ENCODE measurements at regions not wholly inside any gene's neighbourhood (a gene's known extent, or its start where the extent isn't known, plus 50 kb on each side); places are given as distances from the start of the nearest gene placed in this dataset.

DNA sequence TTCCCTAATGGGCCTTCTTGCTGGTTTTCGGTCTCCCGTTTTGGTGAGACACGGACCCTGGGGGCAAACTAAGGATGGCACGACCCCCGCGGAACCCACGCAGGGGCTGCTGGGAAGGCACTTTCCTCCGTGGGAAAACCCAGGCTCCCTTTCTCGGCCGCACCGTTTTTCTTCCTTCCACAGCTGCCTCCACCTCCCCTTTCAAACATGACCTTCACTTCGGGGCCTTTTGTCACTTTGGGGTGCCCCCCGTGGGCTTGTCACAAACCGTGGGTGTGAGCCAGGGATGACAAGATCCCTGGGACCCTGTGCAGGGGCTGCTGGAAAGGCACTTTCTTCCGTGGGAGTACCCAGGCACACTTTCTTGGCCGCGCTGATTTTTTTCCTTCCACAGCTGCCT is 268.7 kb downstream of the ALG10 start:
- DNase-seq (ENCODE audit: low read depth), result no peak

GRCh38 chr12:34291426-34291901 is 269.2 kb downstream of the ALG10 start:
- DNase-seq (ENCODE audit: low read depth), result no peak

DNA sequence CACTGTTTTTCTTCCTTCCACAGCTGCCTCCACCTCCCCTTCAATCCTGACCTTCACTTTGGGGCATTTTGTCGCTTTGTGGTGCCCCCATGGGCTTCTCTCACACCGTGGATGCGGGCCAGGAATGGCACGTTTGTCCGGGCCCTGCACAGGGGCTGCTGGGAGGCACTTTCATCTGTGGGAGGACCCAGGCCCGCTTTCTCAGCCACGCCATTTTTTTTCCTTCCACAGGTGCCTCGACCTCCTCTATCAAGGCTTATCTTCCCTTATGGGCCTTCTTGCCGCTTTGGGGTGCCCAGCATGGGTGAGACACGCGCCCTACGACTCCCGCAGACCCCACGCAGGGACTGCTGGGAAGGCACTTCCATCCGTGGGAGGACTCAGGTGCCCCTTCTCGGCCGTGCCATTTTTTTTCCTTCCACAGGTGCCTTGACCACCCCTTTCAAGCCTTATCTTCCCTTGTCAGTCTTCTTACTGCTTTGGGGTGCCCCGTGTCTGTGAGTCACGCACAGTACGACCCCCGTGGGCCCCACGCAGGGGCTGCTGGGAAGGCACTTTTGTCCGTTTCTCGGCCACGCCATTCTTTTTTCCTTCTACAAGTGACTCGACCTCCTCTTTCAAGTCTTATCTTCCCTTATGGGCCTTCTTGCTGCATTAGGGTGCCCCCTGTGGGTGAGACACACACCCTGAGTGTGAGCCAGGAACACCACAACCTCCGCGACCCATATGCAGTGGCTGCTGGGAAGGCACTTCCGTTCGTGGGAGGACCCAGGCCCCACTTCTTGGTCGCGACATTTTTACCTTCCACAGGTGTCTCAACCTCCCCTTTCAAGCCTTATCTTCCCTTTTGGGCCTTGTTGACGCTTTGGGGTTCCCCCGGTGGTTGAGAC is 270.7 kb downstream of the ALG10 start:
- no peak for DNase-seq (ENCODE audit: low read depth)

DNA sequence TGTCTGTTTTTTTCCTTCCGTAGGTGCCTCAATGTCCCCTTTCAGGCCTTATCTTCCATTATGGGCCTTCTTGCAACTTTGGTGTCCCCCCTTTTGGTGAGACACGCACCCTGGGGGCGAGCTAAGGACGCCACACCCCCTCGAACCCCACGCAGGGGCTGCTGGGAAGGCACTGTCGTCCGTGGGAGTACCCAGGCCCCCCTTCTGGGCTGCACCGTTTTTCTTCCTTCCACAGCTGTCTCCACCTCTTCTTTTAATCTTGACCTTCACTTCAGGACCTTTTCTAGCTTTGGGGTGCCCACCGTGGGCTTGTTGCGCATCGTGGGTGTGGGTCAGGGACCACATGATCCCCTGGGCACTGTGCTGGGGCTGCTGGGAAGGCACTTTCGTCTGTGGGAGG is 271.8 kb downstream of the ALG10 start:
- DNase-seq (ENCODE audit: low read depth), result no peak

DNA sequence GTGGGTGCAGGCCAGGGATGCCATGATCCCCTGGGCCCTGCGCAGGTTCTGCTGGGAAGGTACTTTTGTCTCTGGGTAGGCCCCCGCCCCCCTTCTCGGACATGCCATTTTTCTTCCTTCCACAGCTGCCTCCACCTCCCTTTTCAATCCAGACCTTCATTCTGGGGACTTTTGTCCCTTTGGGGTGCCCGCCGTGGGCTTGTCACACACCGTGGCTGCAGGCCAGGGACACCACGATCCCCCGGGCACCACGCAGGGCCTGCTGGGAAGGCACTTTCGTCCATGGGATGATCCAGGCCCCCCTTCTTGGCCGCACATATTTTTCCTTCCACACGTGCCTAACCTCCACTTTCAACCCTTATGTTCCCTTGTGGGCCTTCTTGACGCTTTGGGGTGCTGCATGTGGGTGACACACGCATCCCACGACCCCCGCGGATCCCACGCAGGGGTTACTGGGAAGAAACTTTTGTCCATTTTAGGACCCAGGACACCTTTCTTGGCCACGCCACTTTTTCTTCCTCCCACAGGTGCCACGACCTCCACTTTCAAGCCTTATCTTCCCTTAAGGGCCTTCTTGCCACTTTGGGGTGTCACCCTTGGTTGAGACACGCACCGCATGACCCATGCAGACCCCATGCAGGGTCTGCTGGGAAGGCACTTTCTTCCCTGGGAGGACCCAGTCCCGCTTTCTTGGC is 272.5 kb downstream of the ALG10 start:
- no peak for DNase-seq (ENCODE audit: low read depth)

- no peak for DNase-seq (ENCODE audit: low read depth)
Observed at GRCh38 chr12:34295366-34296142, 273.3 kb downstream of the ALG10 start.

DNA sequence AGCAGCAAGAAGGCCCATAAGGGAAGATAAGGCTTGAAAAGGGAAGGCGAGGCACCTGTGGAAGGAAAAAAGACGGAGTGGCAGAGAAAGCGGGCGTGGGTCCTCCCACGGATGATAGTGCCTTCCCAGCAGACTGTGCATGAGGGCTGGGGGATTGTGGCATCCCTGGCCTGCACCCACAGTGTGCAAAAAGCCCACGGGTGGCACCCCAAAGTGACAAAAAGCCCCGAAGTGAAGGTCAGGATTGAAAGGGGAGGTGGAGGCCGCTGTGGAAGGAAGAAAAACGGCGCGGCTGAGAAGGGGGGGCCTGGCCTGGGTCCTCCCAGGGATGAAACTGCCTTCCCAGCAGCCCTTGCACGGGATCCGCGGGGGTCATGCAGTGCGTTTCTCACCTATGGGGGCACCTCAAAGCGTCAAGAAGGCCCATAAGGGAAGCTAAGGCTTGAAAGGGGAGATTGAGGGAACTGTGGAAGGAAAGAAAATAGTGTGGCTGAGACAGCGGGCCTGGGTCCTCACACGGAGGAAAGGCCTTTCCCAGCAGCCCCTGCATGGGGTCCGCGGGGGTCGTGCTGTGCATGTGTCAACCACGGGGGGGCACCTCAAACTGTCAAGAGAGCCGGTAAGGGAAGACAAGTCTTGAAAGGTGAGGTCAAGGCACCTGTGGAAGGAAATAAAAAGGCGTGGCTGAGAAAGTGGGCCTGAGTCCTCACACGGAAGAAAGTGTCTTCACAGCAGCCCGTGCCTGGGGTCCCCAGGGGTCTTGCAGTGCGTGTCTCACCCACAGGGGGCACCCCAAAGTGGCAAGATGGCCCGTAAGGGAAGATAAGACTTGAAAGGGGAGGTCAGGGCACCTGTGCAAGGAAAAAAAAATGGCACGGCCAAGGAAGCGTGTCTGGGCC is 274.1 kb downstream of the ALG10 start:
- no peak for DNase-seq (ENCODE audit: low read depth)

- DNase-seq (ENCODE audit: low read depth), result no peak
Observed at GRCh38 chr12:34297126-34297789, 275.0 kb downstream of the ALG10 start.

GRCh38 chr12:34297790-34298164 is 275.5 kb downstream of the ALG10 start:
- no peak for DNase-seq (ENCODE audit: low read depth)

DNA sequence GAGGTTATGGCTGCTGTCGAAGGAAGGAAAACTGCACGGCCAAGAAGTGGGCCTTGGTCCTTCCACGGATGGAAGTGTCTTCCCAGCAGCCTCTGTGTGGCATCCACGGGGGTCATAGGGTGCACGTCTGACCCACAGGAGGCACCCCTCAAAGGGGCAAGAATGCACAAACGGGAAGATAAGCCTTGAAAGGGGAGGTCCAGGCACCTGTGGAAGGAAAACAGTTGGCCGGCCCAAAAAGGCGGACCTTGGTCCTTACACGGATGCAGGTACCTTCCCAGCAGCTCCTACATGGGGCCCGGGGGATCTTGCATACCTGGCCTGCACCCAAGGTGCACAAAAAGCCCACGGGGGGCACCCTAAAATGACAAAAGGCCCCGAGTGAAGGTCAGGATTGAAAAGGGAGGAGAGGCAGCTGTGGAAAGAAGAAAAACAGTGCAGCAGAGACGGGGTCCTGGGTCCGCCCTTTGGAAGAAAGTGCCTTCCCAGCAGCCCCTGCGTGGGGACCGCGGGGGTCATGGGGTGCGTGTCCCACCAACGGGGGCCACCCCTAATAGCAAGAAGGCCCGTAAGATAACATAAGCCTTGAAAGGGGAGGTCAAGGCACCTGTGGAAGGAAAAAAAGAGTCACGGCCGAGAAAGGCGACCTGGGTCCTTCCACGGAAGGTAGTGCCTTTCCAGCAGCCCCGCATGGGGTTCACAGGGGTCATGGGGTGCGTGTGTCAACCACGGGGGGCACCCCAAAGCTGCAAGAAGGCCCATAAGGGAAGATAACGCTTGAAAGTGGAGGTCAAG is 276.1 kb downstream of the ALG10 start:
- no peak for DNase-seq (ENCODE audit: low read depth)

- DNase-seq (ENCODE audit: low read depth), result no peak
Observed at GRCh38 chr12:34298971-34299801, 276.9 kb downstream of the ALG10 start.

- DNase-seq (ENCODE audit: low read depth), result no peak
Observed at GRCh38 chr12:34299802-34300193, 277.5 kb downstream of the ALG10 start.

DNA sequence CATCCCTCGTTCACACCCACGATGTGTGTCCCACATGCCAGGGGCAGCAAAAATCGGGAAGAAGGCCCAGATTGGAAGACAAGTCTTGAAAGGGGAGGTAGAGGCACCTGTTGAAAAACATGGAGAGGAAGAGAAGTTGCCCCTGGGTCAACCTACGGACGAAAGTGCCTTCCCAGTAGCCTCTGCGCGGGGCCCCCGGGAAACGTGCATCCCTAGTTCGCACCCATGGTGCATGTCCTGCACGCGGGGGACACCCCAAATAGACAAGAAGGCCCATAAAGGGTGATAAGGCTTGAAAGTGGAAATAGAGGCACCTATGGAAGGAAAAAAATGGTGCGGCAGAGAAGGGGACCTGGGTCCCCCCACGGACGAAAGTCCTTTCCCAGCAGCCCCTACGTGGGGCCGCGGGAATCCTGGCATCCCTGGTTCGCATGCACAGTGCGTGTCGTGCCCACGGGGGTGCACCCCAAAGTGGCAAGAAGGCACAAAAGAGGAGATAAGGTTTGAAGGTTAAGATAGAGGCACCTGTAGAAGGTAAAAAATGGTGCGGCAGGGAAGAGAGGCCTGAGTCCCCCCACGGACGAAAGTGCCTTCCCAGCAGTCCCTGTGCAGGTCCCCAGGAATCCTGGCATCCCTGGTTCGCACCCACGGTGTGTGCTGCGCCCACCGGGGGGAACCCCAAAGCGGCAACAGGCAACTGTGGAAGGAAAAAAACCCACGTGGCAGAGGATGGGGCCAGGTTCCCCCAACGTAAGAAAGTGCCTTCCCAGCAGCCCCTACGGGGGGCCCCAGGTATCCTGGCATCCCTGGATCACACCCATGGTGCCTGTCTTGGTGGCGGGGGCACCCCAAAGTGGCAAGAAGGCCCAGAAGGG is 278.3 kb downstream of the ALG10 start:
- DNase-seq (ENCODE audit: low read depth), result no peak

DNA sequence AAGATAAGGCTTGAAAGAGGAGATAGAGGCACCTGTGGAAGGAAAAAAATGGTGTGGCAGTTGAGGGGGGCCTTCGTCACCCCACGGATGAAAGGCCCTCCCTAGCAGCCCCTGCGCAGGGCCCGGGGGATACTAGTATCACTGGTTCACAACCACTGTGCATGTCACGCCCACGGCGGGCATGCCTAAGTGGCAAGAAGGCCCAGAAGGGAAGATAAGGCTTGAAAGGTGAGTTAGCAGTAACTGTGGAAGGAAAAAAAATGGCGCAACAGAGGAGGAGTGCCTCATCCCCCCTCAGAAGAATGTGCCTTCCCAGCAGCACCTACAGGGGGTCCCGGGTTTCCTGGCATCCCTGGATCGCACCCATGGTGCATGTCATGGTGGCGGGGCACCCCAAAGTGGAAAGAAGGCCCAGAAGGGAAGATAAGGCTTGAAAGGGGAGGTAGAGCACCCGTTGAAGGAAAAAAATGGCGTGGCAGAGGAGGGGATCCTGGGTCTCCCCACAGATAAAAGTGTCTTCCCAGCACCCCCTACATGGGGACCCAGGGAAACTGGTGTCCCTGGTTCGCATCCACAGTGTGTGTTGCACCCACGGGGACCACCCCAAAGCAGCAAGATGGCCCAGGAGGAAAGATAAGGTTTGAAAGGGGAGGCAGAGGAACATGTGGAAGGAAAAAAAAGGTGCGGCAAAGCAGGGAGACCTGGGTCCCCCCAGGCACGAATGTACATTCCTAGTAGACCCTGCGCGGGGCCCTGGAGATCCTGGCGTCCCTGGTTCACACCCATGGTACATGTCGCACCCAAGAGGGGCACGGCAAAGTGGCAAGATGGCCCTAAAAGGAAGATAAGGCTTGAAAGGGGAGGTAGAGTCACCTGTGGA is 279.2 kb downstream of the ALG10 start:
- no peak for DNase-seq (ENCODE audit: low read depth)

GRCh38 chr12:34302131-34302885 is 280.0 kb downstream of the ALG10 start:
- DNase-seq (ENCODE audit: low read depth), result no peak

DNA sequence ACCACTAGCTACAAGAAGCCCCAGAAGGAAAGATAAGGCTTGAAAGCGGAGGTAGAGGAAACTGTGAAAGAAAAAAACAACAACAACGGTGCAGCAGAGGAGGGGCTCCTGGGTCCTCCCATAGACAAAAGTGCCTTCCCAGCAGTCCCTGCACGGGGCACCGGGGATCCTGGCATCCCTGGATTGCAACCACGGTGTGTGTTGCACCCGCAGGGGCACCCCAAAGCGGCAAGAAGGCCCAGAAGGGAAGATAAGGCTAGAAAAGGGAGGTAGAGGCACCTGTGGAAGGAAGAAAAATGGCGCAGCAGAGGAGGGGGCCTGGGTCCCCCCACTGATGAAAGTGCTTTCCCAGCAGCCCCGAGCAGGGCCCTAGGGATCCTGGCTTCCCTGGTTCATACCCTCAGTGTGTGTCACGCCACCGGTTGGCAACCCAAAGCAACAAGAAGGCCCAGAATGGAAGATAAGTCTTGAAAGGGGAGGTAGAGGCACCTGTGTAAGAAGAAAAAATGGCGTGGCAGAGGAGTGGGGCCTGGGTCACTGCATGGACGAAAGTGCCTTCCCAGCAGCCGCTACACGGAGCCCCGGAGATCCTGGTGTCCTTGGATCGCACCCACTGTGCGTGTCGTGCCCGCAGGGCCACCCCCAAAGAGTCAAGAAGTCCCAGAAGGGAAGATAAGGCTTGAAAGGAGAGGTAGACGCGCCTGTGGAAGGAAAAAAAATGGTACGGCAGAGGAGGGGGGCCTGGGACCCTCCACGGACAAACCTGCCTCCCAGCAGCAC is 281.0 kb downstream of the ALG10 start:
- DNase-seq (ENCODE audit: low read depth), result no peak
